SK-N-SH treated with all-trans-retinoic acid at 6 μM for 48 hours (cell line): ENCODE measurements at regions not wholly inside any gene's neighbourhood (a gene's known extent, or its start where the extent isn't known, plus 50 kb on each side); places are given as distances from the start of the nearest gene placed in this dataset.

Experiments used
- ARNTL ChIP-seq: fragments of 450-650 bp; formaldehyde crosslinking; IDR thresholded peaks from 2 replicates; pipeline ENCODE4 v1.5.0; 2020; ENCODE audit warnings: low read depth, mild to moderate bottlenecking, moderate library complexity, borderline replicate concordance
- PATZ1 ChIP-seq: fragments of 250-450 bp; sonication (Bioruptor Pico); IDR thresholded peaks from 2 replicates; pipeline ENCODE4 v1.8.0; 2020; ENCODE audit warnings: mild to moderate bottlenecking, moderate library complexity, borderline replicate concordance
- POU6F1 ChIP-seq: fragments of 250-450 bp; sonication (Bioruptor Pico); IDR thresholded peaks from 2 replicates; pipeline ENCODE4 v1.8.0; 2021; ENCODE audit warnings: low read depth, mild to moderate bottlenecking, moderate library complexity, borderline replicate concordance
- PPARA ChIP-seq: fragments of 250-450 bp; sonication (Bioruptor Pico); IDR thresholded peaks from 2 replicates; pipeline ENCODE4 v1.5.0; 2020; ENCODE audit warnings: mild to moderate bottlenecking, borderline replicate concordance
- RARB ChIP-seq: fragments of 250-450 bp; sonication (Bioruptor Pico); IDR thresholded peaks from 2 replicates; pipeline ENCODE4 v1.8.0; 2021; ENCODE audit warnings: mild to moderate bottlenecking, moderate library complexity
- ZFP3 ChIP-seq: fragments of 250-450 bp; sonication (Bioruptor Pico); IDR thresholded peaks from 2 replicates; pipeline ENCODE4 v1.5.0; 2020; ENCODE audit warnings: mild to moderate bottlenecking, moderate library complexity
- ZFP30 ChIP-seq: fragments of 450-650 bp; formaldehyde crosslinking; IDR thresholded peaks from 2 replicates; pipeline ENCODE4 v1.5.0; 2022; ENCODE audit warnings: mild to moderate bottlenecking, moderate library complexity
- ZNF70 ChIP-seq: fragments of 450-650 bp; formaldehyde crosslinking; IDR thresholded peaks from 2 replicates; pipeline ENCODE4 v1.5.0; 2020; ENCODE audit warnings: mild to moderate bottlenecking, moderate library complexity

- no peak for TF ChIP-seq PATZ1 (CRISPR knock-in tag)
- no peak for TF ChIP-seq ZFP3 (CRISPR knock-in tag)
- no peak for TF ChIP-seq RARB (CRISPR knock-in tag)
- TF ChIP-seq ARNTL (CRISPR knock-in tag): no peak
- TF ChIP-seq POU6F1: no peak
- no peak for TF ChIP-seq ZNF70 (CRISPR knock-in tag)
- no peak for TF ChIP-seq PPARA (CRISPR knock-in tag)
- TF ChIP-seq ZFP30: no peak
Observed at GRCh38 chr12:13691598-13691997, 289.8 kb downstream of the GRIN2B start.
